SK-N-SH treated with all-trans-retinoic acid at 6 μM for 48 hours (cell line): ENCODE measurements at regions not wholly inside any gene's neighbourhood (a gene's known extent, or its start where the extent isn't known, plus 50 kb on each side); places are given as distances from the start of the nearest gene placed in this dataset.

Source experiments
- ATAC-seq: fragments of 200-7000 bp; cut with Tn5 transposase; 3 replicates; pipeline ENCODE4 v1.9.1; 2020; ENCODE audit warnings: mild to moderate bottlenecking, moderate library complexity
- ARNTL ChIP-seq: fragments of 450-650 bp; formaldehyde crosslinking; IDR thresholded peaks from 2 replicates; pipeline ENCODE4 v1.5.0; 2020; ENCODE audit warnings: low read depth, mild to moderate bottlenecking, moderate library complexity, borderline replicate concordance
- BACH2 ChIP-seq: fragments of 250-450 bp; sonication (Bioruptor Pico); IDR thresholded peaks from 2 replicates; pipeline ENCODE4 v1.9.0; 2021; ENCODE audit warnings: mild to moderate bottlenecking, borderline replicate concordance
- CSDC2 ChIP-seq: fragments of 250-450 bp; sonication (Bioruptor Pico); IDR thresholded peaks from 2 replicates; pipeline ENCODE4 v1.5.0; 2020; ENCODE audit warnings: mild to moderate bottlenecking, moderate library complexity
- CSRNP3 ChIP-seq: fragments of 250-450 bp; sonication (Bioruptor Pico); IDR thresholded peaks from 2 replicates; pipeline ENCODE4 v1.5.1; 2021; ENCODE audit warnings: mild to moderate bottlenecking, moderate library complexity
- ESRRG ChIP-seq: fragments of 250-450 bp; sonication (Bioruptor Pico); IDR thresholded peaks from 2 replicates; pipeline ENCODE4 v1.6.1; 2021; ENCODE audit warnings: mild to moderate bottlenecking
- GLIS3 ChIP-seq: fragments of 250-450 bp; sonication (Bioruptor Pico); IDR thresholded peaks from 2 replicates; pipeline ENCODE4 v1.5.0; 2020; ENCODE audit warnings: mild to moderate bottlenecking, moderate library complexity
- ISL1 ChIP-seq: fragments of 250-450 bp; sonication (Bioruptor Pico); IDR thresholded peaks from 2 replicates; pipeline ENCODE4 v2.1.2; 2022; ENCODE audit warnings: mild to moderate bottlenecking, moderate library complexity
- OSR1 ChIP-seq: fragments of 250-450 bp; sonication (Bioruptor Pico); IDR thresholded peaks from 2 replicates; pipeline ENCODE4 v1.8.0; 2022; ENCODE audit warnings: moderate library complexity, mild to moderate bottlenecking, inconsistent platforms
- POU6F1 ChIP-seq: fragments of 250-450 bp; sonication (Bioruptor Pico); IDR thresholded peaks from 2 replicates; pipeline ENCODE4 v1.8.0; 2021; ENCODE audit warnings: low read depth, mild to moderate bottlenecking, moderate library complexity, borderline replicate concordance
- PPARA ChIP-seq: fragments of 250-450 bp; sonication (Bioruptor Pico); IDR thresholded peaks from 2 replicates; pipeline ENCODE4 v1.5.0; 2020; ENCODE audit warnings: mild to moderate bottlenecking, borderline replicate concordance
- RARB ChIP-seq: fragments of 250-450 bp; sonication (Bioruptor Pico); IDR thresholded peaks from 2 replicates; pipeline ENCODE4 v1.8.0; 2021; ENCODE audit warnings: mild to moderate bottlenecking, moderate library complexity
- SNAI2 ChIP-seq: fragments of 250-450 bp; sonication (Bioruptor Pico); IDR thresholded peaks from 2 replicates; pipeline ENCODE4 v1.5.0; 2020; ENCODE audit warnings: mild to moderate bottlenecking, moderate library complexity
- TCF4 ChIP-seq: fragments of 250-450 bp; sonication (Bioruptor Pico); IDR thresholded peaks from 2 replicates; pipeline ENCODE4 v1.8.0; 2021; ENCODE audit warnings: mild to moderate bottlenecking, moderate library complexity, borderline replicate concordance
- TOX ChIP-seq: fragments of 250-450 bp; sonication (Bioruptor Pico); IDR thresholded peaks from 2 replicates; pipeline ENCODE4 v1.8.0; 2021; ENCODE audit warnings: mild to moderate bottlenecking, moderate library complexity, borderline replicate concordance
- ZC3H10 ChIP-seq: fragments of 250-450 bp; sonication (Bioruptor Pico); IDR thresholded peaks from 2 replicates; pipeline ENCODE4 v1.5.1; 2021; ENCODE audit warnings: mild to moderate bottlenecking, moderate library complexity
- ZFP3 ChIP-seq: fragments of 250-450 bp; sonication (Bioruptor Pico); IDR thresholded peaks from 2 replicates; pipeline ENCODE4 v1.5.0; 2020; ENCODE audit warnings: mild to moderate bottlenecking, moderate library complexity
- ZFP30 ChIP-seq: fragments of 450-650 bp; formaldehyde crosslinking; IDR thresholded peaks from 2 replicates; pipeline ENCODE4 v1.5.0; 2022; ENCODE audit warnings: mild to moderate bottlenecking, moderate library complexity
- ZNF565 ChIP-seq: fragments of 450-650 bp; formaldehyde crosslinking; conservative IDR thresholded peaks from 2 replicates; pipeline ENCODE4 v1.5.0; 2020; ENCODE audit warnings: low read depth, mild to moderate bottlenecking, moderate library complexity
- ZNF70 ChIP-seq: fragments of 450-650 bp; formaldehyde crosslinking; IDR thresholded peaks from 2 replicates; pipeline ENCODE4 v1.5.0; 2020; ENCODE audit warnings: mild to moderate bottlenecking, moderate library complexity
- ZNF8 ChIP-seq: fragments of 450-650 bp; formaldehyde crosslinking; IDR thresholded peaks from 2 replicates; pipeline ENCODE4 v1.5.0; 2020; ENCODE audit warnings: mild to moderate bottlenecking, moderate library complexity
- TF ChIP-seq, protein P1 (sequence below): fragments of 250-450 bp; sonication (Bioruptor Pico); IDR thresholded peaks from 2 replicates; pipeline ENCODE4 v1.5.0; 2020; ENCODE audit warnings: mild to moderate bottlenecking, moderate library complexity
- TF ChIP-seq, protein P2 (sequence below): fragments of 250-450 bp; sonication (Bioruptor Pico); IDR thresholded peaks from 2 replicates; pipeline ENCODE4 v1.5.1; 2020; ENCODE audit warnings: low read depth, mild to moderate bottlenecking, moderate library complexity
- TF ChIP-seq, protein P3 (sequence below): fragments of 250-450 bp; sonication (Bioruptor Pico); IDR thresholded peaks from 2 replicates; pipeline ENCODE4 v1.8.0; 2020; ENCODE audit warnings: mild to moderate bottlenecking, moderate library complexity, borderline replicate concordance

GRCh38 chr17:12287953-12288352, 267.3 kb downstream of the MAP2K4 start:
- no peak for ATAC-seq
- no peak for TF ChIP-seq CSDC2 (CRISPR knock-in tag)
- TF ChIP-seq ISL1 = no peak

DNA sequence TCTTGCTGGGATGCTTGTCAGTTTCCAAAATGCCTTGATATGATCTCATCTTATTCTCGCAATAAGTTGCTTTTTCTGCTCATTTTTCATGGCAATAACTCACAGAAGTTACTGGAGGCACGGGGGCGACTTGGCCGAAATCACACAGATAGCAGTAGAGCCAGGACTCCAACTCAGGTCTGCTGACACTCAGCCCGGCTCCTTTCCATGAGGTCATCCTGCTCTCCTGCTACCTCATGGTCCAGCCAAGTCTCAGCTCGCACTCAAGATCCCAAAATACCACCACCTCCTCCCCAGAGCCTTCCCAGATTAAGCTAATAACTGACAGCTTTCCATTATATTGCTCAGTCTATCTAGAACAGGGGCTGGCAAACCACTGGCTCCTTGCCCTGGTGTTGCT, 269.5 kb downstream of the MAP2K4 start:
- TF ChIP-seq TCF4 (CRISPR knock-in tag) = no peak
- no peak for TF ChIP-seq BACH2 (CRISPR knock-in tag)
- no peak for TF ChIP-seq PPARA (CRISPR knock-in tag)
- TF ChIP-seq CSDC2 (CRISPR knock-in tag) = no peak
- no peak for TF ChIP-seq ZNF70 (CRISPR knock-in tag)
- TF ChIP-seq, protein P1, sequence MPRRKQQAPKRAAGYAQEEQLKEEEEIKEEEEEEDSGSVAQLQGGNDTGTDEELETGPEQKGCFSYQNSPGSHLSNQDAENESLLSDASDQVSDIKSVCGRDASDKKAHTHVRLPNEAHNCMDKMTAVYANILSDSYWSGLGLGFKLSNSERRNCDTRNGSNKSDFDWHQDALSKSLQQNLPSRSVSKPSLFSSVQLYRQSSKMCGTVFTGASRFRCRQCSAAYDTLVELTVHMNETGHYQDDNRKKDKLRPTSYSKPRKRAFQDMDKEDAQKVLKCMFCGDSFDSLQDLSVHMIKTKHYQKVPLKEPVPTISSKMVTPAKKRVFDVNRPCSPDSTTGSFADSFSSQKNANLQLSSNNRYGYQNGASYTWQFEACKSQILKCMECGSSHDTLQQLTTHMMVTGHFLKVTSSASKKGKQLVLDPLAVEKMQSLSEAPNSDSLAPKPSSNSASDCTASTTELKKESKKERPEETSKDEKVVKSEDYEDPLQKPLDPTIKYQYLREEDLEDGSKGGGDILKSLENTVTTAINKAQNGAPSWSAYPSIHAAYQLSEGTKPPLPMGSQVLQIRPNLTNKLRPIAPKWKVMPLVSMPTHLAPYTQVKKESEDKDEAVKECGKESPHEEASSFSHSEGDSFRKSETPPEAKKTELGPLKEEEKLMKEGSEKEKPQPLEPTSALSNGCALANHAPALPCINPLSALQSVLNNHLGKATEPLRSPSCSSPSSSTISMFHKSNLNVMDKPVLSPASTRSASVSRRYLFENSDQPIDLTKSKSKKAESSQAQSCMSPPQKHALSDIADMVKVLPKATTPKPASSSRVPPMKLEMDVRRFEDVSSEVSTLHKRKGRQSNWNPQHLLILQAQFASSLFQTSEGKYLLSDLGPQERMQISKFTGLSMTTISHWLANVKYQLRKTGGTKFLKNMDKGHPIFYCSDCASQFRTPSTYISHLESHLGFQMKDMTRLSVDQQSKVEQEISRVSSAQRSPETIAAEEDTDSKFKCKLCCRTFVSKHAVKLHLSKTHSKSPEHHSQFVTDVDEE (CRISPR knock-in tag) = no peak
- no peak for TF ChIP-seq ISL1
- TF ChIP-seq, protein P2, sequence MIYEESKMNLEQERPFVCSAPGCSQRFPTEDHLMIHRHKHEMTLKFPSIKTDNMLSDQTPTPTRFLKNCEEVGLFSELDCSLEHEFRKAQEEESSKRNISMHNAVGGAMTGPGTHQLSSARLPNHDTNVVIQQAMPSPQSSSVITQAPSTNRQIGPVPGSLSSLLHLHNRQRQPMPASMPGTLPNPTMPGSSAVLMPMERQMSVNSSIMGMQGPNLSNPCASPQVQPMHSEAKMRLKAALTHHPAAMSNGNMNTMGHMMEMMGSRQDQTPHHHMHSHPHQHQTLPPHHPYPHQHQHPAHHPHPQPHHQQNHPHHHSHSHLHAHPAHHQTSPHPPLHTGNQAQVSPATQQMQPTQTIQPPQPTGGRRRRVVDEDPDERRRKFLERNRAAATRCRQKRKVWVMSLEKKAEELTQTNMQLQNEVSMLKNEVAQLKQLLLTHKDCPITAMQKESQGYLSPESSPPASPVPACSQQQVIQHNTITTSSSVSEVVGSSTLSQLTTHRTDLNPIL (CRISPR knock-in tag) = no peak
- no peak for TF ChIP-seq ZNF565 (CRISPR knock-in tag)
- TF ChIP-seq ZFP30 (CRISPR knock-in tag) = no peak
- no peak for TF ChIP-seq ZFP3 (CRISPR knock-in tag)
- TF ChIP-seq, protein P3, sequence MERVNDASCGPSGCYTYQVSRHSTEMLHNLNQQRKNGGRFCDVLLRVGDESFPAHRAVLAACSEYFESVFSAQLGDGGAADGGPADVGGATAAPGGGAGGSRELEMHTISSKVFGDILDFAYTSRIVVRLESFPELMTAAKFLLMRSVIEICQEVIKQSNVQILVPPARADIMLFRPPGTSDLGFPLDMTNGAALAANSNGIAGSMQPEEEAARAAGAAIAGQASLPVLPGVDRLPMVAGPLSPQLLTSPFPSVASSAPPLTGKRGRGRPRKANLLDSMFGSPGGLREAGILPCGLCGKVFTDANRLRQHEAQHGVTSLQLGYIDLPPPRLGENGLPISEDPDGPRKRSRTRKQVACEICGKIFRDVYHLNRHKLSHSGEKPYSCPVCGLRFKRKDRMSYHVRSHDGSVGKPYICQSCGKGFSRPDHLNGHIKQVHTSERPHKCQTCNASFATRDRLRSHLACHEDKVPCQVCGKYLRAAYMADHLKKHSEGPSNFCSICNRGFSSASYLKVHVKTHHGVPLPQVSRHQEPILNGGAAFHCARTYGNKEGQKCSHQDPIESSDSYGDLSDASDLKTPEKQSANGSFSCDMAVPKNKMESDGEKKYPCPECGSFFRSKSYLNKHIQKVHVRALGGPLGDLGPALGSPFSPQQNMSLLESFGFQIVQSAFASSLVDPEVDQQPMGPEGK = no peak
- no peak for TF ChIP-seq OSR1 (CRISPR knock-in tag)
- no peak for TF ChIP-seq GLIS3 (CRISPR knock-in tag)
- no peak for TF ChIP-seq ZNF8 (CRISPR knock-in tag)
- TF ChIP-seq ESRRG (CRISPR knock-in tag) = no peak
- no peak for TF ChIP-seq RARB (CRISPR knock-in tag)
- TF ChIP-seq CSRNP3 (CRISPR knock-in tag) = no peak
- no peak for TF ChIP-seq SNAI2 (CRISPR knock-in tag)
- TF ChIP-seq, all 23 proteins: peak for 0
- ATAC-seq = no peak

DNA sequence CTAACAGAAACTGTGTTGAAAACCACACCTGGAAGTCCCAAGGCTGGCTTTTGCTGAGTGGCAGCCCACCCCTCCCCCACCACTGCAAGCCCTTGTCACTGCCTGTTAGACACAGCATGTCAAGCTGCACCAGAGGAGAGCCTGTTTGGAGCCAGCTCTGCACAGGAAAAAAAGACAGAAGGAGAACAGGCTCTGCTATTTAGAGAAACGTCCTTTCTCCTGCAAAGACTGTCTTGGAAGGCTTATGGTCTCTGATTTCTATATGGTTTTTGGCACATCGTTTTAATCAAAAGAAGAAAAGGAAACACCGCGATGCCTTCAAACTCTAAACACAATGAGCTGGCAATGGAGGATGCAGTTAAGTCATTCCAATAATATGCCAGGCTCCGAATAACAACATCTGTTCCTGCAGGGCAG, 275.5 kb downstream of the MAP2K4 start:
- no peak for ATAC-seq
- no peak for TF ChIP-seq TCF4 (CRISPR knock-in tag)
- TF ChIP-seq CSRNP3 (CRISPR knock-in tag) = no peak
- TF ChIP-seq, protein P1 (CRISPR knock-in tag) = no peak
- TF ChIP-seq ZC3H10 (CRISPR knock-in tag) = no peak
- no peak for TF ChIP-seq RARB (CRISPR knock-in tag)
- TF ChIP-seq ZFP30 (CRISPR knock-in tag) = no peak
- TF ChIP-seq ARNTL (CRISPR knock-in tag) = no peak
- no peak for TF ChIP-seq SNAI2 (CRISPR knock-in tag)
- TF ChIP-seq ZNF8 (CRISPR knock-in tag) = no peak
- TF ChIP-seq ZNF565 (CRISPR knock-in tag) = no peak
- TF ChIP-seq ZNF70 (CRISPR knock-in tag) = no peak
- no peak for TF ChIP-seq TOX
- TF ChIP-seq, protein P3 = no peak
- no peak for TF ChIP-seq POU6F1 (CRISPR knock-in tag)
- TF ChIP-seq, all 23 proteins: peak for 0
